Left renal pelvis (tissue), 4 donors: ENCODE measurements at regions not wholly inside any gene's neighbourhood (a gene's known extent, or its start where the extent isn't known, plus 50 kb on each side); places are given as distances from the start of the nearest gene placed in this dataset.
"Not testable (repeated sequence)": the region's sequence is repeated elsewhere in the genome, so short reads cannot be mapped to it uniquely, and the experiment has no call there.

Source experiments
- DNase-seq, 4 donors: peaks; one replicate each; pipeline ENCODE4 v3.0.0-alpha.2; 2013; ENCODE audit warnings: low read depth in 4 of 4, low spot score in 3 of 4

DNA sequence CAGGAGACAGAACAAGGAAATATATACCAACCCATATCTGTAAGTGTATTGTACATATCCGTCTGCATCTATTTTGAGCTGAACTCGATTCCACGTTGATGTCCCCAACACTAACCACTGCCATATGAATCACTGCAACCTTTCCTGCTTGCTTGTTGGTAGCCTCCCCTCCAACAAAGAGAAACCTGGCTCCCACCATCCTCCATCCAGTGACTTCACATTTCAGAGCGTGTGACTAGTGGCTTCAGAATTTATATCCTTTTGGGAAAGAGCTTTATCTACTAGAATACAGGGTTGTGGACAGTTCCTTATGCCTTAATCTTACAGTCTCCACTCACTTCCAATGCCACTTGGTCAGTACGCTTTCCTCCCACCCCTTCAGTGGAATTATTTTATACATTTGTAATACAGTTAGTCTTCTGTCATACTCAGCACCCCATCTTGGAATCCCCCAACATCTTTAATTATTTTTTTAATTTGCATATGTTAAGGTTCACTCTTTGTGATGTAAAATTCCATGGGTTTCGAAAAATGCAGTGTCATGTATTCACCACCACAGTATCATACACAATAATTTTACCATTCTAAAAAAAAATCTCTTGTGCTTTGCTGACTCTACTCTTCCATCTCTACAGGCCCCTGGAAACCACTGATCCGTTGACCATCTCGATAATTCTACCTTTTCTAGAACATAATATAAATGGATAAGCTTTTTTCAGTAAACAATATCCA is 264.7 kb downstream of the BCL2L11 start:
- not testable (repeated sequence) for DNase-seq

DNA sequence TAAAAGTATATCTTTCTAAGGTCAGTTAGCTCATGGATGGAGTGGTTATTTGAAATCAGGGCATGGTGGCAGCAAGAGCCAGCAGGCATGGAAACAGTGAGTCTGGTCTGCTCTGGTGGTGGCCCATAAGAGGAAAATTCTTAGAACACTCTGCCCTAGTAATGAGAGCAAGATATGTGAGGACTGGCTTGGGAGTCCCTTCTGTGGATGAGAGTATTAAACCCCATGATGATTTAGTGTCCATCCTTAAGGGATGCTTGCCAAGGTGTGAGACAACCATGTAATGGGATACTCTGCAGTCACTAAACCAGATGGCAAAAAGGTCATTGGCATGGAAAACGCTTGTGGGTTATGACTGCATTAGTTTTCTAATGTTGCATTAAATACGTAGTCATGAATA is 269.9 kb downstream of the BCL2L11 start:
- not testable (repeated sequence) for DNase-seq

DNA sequence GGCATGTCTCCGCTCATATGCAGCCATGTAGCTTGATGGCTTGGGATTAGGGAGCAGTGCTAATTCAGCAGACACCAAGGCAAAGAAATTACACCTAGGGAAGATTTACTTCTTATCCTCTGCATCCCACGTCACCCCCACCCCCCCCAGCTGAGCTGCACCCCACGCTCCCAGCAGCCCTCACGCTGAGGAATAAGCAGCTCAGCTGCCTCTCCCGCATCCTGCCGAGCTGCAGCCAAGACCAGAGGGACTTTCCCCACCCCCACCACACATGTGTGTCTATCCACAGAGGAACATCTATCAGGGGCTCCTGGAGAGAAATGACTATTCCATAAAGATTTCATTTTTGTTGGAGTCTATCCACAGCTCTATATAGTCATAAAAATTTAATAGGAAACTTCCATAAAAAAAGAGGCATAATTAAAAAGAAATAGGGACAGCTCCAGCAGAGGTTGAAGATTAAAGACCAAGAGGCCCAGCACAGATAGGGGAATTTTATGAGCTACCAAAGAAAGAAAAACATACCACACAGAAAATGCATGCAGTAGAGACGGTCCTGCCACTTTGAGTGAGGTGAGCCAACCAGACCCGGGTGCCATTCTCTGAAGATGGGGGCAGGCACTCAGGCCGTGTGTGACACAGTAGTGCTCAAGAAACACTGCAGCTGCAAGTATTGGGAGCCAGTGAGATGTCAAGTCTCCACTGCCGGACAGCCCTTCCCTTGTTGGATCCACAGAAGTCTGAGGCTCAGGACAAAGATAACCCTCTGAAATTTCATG is 274.8 kb downstream of the BCL2L11 start:
- DNase-seq, result peak in 2 of 4 donors; percentile 28 to 36

DNA sequence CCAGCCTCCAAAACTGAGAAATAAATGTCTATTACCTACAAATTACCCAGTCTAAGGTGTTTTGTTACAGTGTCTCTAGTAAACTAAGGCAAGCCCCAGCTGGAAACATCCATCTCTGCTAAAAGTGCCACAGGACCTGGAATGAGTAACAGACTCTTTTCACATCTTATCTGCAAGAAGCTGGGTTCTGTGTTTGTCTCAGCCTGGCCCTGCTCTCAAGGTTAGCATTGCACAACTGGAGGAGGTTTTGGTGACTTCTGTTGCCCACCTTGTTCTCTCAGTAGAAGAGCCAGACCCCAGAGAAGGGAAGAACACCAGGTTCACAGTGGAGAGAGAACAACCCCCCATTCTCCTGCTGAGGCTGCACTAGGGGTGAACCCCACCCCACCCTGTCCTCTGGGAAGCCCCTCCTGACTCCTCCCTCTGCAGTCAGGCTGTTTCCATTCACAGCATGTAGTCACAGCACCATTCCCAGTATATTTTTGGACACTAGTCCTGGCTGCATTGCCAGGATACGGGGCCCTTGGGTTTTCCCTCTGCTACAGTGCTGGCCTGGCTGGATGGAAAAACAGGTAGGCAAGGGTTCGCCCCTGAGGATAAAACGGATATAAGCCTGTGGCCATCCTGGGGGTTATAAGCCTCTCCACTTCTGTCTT is 280.0 kb downstream of the BCL2L11 start:
- DNase-seq, result not testable (repeated sequence)

DNA sequence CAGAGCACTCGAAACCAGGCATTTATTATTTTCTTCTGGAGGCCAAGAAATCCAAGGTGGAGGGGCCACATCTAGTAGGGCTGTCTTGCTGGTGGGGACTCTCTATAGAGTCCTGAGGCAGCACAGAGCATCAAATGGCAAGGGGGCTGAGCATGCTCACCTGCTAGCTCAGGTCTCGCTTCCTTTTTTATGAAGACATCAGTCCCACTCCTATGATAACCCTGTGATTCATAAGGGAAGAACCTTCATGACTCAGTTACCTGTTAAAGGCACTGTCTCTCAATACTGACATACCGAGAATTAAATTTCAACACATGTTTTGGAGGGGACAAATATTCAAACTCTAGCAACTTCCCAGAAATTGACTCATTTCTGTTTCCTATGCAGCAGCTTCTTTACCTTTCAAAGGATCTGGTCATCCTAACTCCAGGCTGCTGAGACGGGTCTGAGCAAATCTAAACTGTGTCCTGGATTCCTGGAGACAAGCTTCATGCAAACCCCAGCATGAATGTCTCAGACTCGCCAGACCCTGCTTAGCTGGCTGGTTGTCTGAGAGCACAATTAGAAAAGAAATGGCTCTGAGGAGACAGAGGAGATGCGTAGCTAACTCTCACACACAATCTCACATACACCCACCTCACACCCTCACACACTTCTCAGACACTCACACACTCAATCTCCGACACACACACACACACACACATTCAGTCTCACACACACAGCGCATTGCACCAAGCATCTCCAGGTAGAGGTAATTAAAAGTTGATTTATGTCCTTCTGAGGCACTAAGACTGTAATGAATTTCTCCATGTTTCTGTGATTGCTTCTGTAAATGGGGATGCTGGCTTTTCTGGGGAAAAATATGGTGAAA is 280.8 kb downstream of the BCL2L11 start:
- not testable (repeated sequence) for DNase-seq

DNA sequence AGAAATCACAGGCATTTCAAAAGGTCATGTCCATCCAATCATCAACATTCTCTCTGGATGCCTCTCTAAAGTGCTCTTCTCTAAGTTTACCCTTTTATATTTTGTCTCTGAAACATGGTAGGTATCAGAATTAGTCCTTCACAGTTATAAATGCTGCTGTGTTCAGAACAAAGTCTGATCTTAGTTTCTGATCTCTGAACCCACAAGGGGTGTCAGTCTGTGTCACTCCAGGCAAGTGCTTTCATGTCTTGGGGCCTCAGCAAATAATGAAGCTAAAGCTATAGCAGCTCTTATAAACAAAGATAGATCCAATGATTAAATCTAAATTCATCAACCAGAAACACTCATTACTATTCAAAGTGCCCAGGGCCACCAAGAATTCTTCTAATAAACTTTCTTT is 281.7 kb downstream of the BCL2L11 start:
- DNase-seq, result not testable (repeated sequence)

DNA sequence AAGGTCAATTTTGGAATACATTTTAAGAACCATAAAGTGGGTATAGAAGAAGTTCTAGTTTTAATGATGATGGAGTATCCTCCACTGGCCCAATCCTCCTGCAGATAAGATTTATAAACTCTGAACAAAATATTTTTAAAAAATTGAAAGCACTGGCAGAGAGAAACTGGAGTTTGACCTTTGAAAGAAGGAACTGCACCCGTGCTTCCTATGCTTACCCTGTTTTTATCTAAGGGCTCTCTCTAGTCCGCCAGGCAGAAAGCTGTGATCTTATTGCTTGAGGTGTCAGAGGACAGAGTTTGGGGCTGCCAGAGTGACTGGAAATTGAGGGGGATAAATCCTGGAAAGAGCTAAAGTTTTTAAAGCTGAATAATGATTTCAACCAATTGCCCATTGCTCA is 282.6 kb downstream of the BCL2L11 start:
- not testable (repeated sequence) for DNase-seq

DNA sequence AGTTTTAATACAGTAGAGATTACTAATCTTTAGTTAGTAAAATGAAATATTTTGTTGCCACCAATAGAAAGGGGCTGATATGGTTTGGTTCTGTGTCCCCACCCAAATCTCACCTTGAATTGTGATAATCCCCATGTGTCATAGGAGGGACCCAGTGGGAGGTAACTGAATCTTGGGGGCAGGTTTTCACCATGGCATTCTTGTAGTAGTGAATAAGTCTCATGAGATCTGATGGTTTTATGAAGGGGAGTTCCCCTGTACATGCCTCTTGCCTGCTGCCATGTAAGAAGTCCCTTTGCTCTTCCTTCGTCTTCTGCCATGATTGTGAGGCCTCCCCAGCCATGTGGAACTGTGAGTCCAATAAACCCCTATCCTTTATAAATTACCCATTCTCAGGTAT is 285.9 kb downstream of the BCL2L11 start:
- not testable (repeated sequence) for DNase-seq

DNA sequence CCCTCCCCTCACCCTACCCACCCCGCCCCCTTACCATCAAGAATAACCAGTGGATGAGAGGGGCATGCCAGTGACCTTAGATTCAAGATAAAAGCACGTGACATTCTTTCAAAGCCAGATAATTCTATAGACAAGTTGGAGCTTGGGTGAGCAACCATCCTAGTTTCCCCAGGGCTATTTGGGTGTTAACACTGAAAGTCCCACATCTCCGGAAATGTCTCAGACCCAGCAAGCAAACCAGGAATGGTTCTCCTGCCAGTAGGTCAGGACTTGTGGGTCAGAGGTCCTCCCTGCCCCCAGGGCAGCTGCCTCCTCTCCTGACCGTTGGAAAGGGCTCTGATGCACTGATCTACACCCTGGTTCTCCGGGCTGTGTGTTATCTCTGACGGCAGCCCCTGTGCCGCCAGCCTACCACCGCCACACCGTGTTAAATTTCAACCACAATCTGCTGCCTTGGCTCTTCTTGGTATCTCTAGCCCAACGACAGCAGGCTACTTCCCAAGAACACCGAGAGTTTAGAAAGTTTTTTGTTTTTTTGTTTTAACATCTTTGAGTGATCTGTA is 287.0 kb downstream of the BCL2L11 start:
- not testable (repeated sequence) for DNase-seq

DNA sequence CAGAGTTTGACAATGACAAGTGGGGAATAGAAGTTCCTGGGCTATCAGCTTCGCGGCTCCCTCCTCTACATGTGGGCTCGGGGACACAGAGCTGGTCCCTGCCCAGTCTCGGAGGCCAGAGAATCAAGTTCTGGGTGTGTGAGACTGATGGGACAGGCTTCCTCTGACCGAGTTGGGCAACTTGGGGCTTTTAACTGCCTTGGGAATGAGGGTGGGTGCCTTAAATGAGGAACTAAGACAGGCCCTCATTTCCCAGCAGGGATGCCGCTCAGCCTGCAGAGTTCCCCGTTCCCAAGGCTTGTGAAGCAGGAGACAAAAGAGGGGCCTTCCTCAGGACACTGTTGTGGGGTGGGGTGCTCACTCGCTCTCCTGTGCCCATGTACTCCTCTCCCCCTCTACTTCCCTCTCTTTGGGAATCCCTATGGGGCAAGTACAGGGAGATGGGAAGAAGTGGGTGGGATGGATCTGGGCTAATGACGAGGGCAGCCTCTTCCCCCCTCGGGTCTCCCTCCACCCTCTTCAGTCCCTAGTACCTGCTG is 290.2 kb downstream of the BCL2L11 start:
- not testable (repeated sequence) for DNase-seq

DNA sequence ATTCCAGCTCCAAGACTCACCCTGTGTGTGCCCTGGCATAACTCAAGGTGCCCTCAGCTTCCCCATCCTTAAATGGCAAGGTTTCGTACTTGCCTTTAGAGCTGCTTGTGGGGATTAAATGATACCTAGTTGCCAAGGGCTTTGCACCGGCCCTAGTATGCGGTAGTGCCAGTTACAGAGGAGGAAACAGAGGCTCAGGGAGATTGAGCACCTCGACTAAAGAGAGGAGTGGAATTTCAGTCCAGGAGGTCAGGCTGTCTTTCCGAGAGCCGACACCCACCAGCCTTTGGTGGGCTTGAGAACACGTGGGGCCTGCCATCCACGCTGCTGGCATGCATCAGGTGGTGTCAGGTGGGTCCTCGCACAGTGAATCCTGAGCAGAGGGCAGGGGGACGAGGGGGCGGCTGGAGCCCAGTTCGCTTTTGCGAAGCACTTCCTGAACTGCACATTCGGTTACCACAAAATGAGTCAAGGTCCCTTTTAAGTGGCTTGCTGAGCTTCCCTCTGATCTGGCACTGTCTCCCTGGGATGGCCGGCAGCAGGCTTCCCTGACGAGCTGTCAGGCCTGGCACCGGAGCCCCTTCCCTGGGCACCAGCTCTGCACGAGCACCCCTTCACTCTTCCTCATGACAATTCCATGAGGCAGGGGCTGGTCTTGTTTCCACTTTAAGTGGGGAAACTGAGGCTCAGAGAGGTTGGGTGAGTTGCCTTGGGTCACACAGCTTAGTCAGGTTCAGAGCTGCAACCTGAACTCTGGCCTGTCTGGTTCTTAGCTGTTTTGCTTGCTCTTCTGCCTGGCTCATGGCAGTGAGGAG is 291.4 kb downstream of the BCL2L11 start:
- not testable (repeated sequence) for DNase-seq

DNA sequence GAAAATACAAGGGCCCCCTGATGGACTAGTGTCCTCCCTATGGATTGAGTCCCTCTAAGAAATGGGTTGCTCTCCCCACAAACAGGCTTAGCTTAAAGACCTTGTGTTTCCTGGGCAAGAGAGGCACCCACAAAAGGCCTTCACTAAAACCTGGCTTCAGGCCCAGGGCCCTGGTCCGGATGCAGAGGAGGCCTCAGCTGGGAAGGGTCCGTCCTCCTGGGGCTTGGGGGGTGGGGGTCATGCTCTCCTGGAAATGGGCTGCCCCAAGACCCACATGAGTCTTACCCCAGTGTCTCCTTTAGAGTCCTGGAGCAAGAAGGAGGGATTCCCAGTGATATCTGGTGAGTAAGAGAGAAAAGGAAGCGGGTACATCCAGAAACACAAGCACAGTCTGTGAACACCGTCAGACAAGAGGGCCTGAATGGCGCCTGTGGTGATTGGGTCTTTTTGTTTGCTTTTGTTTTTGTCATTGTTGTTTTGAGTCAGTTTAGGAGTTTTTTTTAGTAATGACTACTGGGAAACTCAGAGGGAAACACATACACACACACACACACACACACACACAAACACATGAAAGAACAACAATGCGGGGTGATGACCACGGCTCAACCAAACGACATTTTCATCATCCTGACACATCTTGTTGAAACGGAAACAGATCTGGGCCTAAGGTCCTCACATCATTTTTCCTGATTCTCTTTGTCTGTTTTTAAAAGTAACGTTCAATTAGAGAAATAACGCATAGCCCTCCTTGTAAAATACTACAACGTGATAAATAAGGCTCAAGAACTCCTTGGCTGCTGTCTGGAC is 292.3 kb downstream of the BCL2L11 start:
- DNase-seq, result not testable (repeated sequence)

DNA sequence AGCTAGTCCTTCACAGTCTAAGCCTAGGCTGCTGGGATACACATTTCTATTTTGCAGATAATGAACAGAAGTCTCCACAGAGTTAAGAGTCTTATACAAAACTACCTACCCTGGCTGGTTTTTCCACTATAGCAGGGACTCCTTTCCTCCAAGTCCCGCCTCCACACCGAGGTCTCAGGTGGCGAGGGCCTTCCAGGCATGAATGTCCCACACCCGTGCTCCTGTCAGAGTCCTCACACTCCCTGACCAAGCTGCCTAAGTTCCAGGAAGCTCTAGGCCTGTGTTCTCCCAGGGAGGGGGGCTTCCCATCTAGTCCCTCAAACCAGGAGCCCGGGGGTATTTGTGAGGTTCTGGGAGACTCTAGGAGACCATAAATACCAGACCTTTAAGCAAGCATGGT is 293.2 kb downstream of the BCL2L11 start:
- DNase-seq, result not testable (repeated sequence)

DNA sequence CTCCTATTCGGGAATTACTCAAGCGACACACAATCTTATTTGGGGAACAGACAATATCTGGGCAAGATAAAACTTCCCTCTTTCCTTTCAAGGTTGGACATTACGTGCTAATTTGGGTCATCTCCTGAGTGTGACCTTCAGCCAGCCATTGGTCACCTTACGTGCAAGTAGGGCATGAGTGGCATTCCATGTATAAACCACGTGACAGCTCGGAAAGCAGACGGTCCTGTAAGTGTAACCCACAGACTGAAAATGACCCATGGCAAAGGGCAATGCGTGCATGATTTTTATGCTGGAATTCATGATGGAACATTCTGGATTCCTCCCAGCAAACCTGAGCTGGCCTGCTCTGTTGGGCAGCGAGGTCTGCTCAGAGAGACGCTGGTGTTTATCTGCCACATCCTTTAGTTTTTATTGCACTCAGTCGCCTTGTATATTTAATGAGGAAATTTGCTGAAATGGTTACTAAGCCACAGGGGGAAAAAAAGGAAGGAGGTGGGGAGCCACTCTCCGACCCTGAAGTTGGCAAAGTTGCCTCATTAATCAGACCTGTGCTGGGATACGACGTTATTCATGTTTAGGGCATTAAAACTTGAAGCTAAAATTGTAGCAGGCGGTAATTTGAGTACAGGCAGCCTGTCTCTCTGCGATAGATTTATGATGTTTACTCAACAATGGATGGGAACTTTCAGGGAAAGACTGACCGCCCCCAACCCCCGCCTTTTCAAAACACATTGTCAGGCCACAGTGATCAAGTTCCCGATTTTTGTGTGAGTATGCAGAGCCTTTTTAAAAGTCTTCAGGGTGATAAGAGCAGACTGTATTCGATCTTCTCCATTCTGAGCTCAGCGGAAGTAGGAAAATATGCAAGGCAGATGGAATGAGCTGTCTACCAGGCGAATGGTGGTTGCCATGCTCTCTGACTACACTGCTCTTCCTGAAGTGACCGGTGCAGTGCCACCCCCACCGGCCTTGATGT is 295.3 kb downstream of the BCL2L11 start:
- peak in 2 of 4 donors; percentile 14 to 30 for DNase-seq

DNA sequence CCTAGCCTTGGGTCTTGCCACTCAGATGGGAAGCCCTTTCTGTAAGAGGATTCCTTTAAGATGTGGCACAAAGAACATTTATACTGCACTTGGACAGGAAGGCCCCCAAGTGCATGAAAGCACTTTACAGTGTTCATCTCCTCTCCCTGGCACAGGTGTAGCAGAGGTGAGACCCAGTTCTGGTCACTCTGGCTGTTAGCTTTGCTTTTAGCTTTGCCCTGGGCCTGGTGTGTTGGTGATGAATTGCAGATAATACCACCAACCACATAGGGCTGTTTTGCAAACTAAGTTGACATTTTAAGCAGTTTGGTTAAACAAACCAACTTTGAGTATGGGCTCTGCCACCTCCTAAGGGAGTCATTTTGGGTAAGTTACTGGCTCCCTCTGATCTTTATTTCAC is 296.3 kb downstream of the BCL2L11 start:
- not testable (repeated sequence) for DNase-seq

DNA sequence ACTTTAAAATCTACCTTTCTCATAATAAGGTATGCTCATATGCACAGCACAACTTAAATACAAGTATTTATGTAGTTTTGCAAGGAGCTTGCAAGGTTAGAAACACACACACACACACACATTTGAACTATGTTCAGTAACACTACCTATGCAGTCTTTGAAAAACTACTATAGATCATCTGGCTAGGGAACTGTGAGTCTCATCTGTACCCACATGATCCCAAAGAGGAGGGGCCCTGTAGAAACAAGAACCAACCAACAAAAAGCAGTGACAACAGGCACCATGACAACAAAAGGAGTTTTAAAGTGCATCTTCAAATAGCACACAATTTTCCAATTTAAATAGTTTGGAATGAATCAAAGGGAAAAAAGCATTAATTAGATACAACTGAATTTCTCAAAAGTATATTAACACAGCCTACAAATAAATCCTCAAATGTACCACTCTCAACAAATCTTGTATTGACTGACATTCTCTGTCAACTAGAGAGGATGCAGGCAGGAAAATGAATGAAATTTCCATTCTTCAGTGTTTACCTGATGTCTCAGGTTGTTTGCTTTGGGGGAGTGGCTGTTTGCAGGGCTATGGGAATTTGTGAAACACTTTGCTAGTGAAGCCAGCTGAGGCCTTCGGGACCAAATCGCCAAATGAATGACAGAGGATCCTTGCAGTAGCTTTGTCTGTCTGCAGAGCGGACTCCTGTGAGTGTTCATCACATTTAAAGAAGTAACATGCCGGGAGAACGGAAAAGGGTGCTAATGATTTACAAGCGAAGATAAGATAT is 297.6 kb downstream of the BCL2L11 start:
- not testable (repeated sequence) for DNase-seq
